NCI-H510A treated with DMSO at 0.1 percent for 48 hours (cell line): ENCODE measurements at regions not wholly inside any gene's neighbourhood (a gene's known extent, or its start where the extent isn't known, plus 50 kb on each side); places are given as distances from the start of the nearest gene placed in this dataset.

Experiments used
- DNase-seq: peaks from one replicate; lab custom pipeline; 2025; lab: John Stamatoyannopoulos, UW

- DNase-seq = no peak
Measured at GRCh38 chr5:62714296-62714695, 135.7 kb downstream of the LRRC70 start.

DNA sequence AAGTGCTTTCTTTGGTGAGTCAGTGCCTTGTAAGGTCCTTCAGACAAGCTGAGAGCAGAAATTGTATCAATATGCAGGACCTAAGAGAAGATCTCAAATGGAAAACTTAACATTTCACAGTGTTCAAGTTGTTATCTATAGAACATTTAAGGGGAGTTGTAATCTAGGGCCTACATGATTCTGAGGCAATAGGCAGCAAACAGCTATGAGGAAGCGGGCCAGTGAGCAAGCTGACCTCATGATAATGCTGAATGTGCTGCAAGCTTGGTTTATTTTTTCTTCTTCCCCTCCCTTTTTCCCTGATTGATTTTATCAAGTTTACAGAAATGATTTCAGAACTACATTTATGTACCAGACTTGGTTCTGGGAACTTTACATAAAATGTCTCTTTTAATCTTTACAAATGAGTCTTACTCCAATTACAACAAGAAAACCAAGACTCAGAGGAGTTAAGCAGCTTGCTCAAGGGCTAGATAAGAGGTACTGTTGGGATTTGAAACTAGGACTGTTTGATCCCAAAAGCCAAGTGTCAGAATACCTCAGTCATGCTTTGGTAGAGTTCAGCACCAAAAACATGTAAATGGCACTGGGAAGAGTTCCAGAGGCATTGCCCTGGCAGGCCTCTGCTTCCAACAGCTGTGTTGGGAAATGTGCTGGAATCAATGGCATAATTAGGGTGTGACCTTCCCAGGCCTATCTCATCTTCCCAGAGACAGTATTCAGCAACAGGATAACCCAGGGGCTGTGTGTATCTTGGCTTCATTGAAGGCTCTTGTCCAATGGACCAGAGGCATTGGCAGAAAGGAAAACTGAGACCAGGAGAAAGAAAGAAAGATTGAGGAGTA, 130.1 kb downstream of the LRRC70 start:
- DNase-seq = no peak

- DNase-seq = no peak
Measured at GRCh38 chr5:62707563-62707962, 128.9 kb downstream of the LRRC70 start.

- no peak for DNase-seq
Measured at GRCh38 chr5:62707131-62707530, 128.5 kb downstream of the LRRC70 start.

DNA sequence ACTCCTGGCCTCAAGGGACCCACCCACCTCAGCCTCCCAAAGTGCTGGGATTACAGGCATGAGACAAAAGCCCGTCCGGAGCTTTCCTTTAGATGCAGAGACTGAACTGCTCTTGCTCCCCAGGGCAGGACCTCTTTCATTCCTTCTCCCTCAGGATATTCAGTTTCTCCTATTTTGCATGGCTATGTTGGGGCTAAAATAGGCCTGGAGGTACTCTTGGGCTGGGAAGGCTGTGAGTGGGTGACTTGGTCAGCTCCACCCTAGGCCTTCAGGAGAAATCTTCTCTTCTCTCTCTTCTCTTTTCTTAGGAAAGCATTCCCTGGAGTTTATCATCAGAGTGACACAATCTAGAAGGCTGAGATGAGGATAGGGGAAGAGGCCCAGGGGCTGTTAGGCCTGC, 126.4 kb downstream of the LRRC70 start:
- DNase-seq = no peak

GRCh38 chr5:62702126-62702525, 123.5 kb downstream of the LRRC70 start:
- DNase-seq = no peak

GRCh38 chr5:62701036-62701435, 122.4 kb downstream of the LRRC70 start:
- no peak for DNase-seq

- no peak for DNase-seq
Measured at GRCh38 chr5:62698756-62699155, 120.1 kb downstream of the LRRC70 start.

DNA sequence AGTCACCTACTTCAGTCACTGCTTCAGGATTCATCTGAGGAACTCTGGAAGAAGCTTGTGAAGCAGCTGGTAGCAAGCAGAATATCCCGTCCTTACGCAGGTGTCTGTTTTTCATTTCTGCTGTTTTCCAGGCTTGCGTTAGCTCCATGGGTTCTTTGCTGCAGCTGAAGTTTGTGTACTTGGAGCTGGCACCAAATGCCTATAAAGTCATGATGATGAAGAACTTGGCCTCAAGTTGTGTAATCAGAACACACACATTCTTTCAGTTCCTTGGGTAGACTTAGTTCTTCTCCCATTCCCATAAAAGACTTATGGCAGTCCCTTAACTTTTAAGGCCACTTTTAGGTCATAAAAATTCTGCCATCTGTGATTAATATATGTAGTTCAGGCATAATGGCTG, 116.7 kb downstream of the LRRC70 start:
- DNase-seq = no peak

GRCh38 chr5:62692946-62693713, 114.5 kb downstream of the LRRC70 start:
- DNase-seq = peak; percentile 88

DNA sequence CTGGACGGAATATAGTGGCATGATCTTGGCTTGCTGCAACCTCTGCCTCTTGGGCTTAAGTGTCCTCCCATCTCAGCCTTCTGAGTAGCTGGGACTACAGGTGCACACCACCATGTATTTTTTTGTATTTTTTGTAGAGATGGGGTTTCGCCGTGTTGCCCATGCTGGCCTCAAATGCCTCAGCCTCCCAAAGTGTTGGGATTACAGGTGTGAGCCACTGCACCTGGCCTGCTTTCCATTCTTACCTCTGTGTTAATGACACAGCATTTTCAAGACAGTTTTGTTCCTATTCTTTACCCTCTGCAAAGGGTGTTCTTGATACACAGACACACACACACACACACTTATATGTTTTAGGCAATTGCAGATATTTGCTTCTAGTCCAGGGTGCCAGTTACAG, 113.3 kb downstream of the LRRC70 start:
- DNase-seq = no peak

DNA sequence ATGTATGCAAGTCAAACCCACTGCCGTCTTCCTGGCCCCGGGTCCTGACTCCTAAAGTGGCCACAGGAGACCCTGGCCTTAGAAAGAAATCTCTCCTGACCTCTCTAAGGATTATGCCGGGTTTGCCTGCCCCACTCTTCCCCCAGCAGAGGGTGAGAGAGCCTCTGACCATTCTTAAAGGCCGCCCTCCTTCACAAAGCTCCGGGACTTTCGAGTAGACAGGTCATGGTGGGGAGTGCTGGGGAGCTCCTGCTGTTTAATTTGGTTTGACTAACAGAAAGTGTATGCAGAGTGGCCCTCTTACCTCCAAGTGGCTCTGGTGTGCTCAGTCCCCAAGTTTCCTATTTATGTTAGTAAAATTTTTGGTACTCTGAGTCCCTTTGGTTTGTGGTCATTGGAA, 111.8 kb downstream of the LRRC70 start:
- DNase-seq = no peak

DNA sequence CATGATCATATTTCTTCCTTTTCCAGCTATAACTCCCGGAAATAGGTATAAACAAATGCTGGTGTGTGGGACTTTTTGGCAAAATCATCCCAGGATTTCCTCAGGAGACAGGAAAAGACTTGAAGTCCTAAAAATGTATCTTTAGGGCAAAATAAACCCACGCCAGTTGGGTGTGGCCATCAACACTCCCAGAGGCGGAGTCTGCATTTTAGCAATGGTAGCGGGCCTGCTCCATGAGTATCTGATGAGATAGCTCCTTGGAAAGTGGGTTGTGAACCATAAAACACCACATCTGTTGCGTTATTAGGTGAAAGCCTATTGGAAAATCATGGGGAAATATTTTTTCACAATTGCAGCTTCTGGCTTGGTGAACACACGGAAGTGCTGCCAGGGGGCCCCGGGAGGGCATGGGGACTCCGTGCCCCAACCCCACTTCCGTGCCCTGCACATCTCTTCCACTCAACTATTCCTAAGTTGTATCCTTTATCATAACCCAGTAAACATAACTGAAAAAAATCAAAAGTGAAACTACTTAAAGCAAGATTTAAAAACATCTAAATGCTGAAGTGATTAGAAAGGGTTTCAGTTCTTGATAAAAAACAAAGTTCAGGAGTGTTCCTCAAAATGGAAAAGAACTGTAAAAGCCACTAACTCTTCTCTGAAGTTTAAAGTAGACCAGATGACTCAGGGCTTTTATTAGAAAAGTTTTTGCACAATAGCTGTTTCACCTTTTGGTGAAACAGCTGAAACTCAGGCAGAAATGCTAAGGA, 111.2 kb downstream of the LRRC70 start:
- no peak for DNase-seq

- DNase-seq = no peak
Measured at GRCh38 chr5:62686692-62687091, 108.1 kb downstream of the LRRC70 start.

- no peak for DNase-seq
Measured at GRCh38 chr5:62685221-62685620, 106.6 kb downstream of the LRRC70 start.

DNA sequence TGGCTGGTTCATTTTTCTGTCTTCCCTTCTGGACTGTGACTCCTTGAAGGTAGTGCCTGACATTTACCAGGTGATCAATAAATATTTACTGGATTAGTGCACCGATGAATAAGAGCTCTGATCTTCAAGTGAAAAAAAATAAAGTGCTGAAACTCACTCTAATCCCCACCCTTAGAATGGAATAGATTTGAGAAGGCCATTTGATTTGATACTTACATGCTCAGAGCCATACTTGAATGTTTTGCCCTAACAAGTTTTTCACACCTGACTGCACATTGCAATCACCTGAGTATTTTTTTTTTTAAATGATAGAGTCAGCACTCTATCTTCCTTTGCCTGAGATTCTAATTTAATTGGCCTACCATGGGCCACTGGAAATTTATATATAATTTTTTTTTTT, 105.7 kb downstream of the LRRC70 start:
- no peak for DNase-seq

DNA sequence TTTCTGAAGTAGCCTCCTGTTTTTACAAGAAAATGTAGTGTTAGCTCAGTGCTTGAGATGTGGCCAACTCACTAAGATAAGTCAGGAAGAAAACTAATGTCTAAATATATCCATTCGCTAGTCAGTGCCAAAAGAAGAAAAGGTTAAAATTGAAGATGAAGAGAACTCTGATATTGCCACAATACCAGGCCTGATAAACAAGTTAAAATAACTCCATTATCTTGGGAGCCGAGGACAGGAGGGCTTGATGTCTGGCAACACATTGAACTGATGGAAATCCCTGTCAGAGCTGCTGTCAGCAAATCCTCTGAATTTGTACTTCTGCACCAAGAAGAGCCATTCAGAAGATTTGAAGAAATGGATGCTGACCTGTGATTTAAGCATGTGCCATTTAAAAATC, 103.4 kb downstream of the LRRC70 start:
- no peak for DNase-seq

DNA sequence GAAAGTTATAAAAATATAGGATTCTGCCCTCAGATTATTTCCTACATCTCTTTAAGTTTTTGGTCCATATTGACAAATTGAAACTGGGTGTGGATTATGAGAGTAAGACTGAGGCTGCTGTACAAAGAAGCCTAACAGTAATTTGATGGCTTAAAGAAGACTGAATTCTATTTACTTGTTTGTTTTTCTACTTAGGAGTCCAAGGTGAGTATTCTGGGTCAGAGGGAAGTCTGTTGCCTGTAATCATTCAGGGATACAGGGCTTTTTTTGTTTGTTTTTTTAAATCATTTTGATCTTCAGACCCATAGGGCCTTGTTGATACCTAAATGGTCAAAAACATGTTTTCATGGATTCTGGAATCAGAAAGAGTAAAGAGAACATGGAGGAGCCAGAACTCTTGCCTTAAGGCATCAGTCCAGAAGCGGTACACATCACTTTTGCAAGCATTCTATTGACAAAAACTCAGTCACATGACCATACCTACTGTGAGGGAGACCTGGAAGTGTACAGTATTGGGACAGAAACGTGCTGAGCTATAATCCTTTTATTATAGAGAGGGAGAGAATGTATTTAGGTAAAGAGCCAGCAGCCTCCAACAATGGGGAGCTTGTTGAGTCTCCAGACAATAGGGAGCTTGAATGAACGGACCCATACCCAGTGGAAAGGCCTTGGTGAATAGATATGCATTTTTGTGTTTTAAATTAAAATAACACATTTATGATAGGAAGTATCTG, 102.7 kb downstream of the LRRC70 start:
- no peak for DNase-seq

DNA sequence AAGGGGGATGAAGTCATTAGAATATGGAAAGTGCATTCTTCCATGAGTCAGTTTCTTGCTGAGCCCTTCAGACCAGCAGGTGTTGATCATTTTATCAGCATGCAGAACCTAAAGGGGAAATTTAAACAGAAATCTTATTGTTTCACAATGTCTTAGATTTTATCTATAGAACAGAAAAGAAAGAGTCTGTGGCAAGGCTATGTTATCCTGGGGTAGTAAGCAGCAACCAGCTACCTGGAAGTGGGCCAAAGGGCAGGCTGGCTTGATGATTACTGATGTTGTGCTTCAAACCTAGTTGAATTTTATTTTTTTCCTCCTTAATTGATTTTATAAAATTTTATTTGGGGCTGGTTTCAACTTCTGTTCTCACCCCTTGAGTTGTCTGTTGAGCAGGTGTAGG, 101.5 kb downstream of the LRRC70 start:
- DNase-seq = no peak
